Skeletal muscle tissue (tissue), 3 donors: ENCODE measurements at regions not wholly inside any gene's neighbourhood (a gene's known extent, or its start where the extent isn't known, plus 50 kb on each side); places are given as distances from the start of the nearest gene placed in this dataset.
A peak's percentile ranks its signal among the peaks of the same experiment; 100 is the strongest.

ENCODE experiments used
- H3K27ac ChIP-seq: one replicate; pipeline ENCODE4 v1.7.0; 2013; ENCODE audit warnings: mild to moderate bottlenecking, low read depth, low read length, inconsistent platforms
- H3K27me3 ChIP-seq, 3 donors: one replicate each; pipeline ENCODE4 v1.7.0; 2013; ENCODE audit warnings: low read length in 3 of 3; ENCODE audit not compliant: control insufficient read depth in 3 of 3, insufficient read depth in 3 of 3
- H3K36me3 ChIP-seq, 3 donors: one replicate each; pipeline ENCODE4 v1.7.0; 2013; ENCODE audit warnings: low read length in 3 of 3; ENCODE audit not compliant: control insufficient read depth in 3 of 3, insufficient read depth in 3 of 3
- H3K4me1 ChIP-seq, 3 donors: one replicate each; pipeline ENCODE4 v1.7.0; 2013; ENCODE audit warnings: low read length in 3 of 3, mild to moderate bottlenecking in 3 of 3; ENCODE audit not compliant: control insufficient read depth in 3 of 3, insufficient read depth in 3 of 3
- H3K4me3 ChIP-seq, 3 donors: one replicate each; pipeline ENCODE4 v1.7.0; 2013; ENCODE audit warnings: low read length in 3 of 3
- H3K9ac ChIP-seq, 3 donors: one replicate each; pipeline ENCODE4 v1.7.0; 2013; ENCODE audit warnings: low read length in 3 of 3, mild to moderate bottlenecking in 3 of 3, moderate library complexity in 2 of 3, low read depth in 1 of 3
- H3K9me3 ChIP-seq, 3 donors: one replicate each; pipeline ENCODE4 v1.7.0; 2013; ENCODE audit warnings: low read length in 3 of 3; ENCODE audit not compliant: control insufficient read depth in 3 of 3
- donor health status: Osteomylitis.

GRCh38 chr16:51388516-51388951, 237.5 kb upstream of the SALL1 start:
- H3K4me3 ChIP-seq, result no peak overlapping the region
- H3K9me3 ChIP-seq, result peaks cover 0 to 7% (median 3%) of the 10 kb centered on the region in 3 donors
- H3K4me1 ChIP-seq, result peaks cover 0 to 3% (median 0%) of the 10 kb centered on the region in 3 donors
- no peak overlapping the region for H3K27ac ChIP-seq
- H3K36me3 ChIP-seq, result no peaks in the 10 kb centered on the region
- H3K27me3 ChIP-seq, result no peaks in the 10 kb centered on the region
- no peak overlapping the region for H3K9ac ChIP-seq

- peaks cover 0 to 5% (median 0%) of the 10 kb centered on the region in 3 donors for H3K9me3 ChIP-seq
- H3K27ac ChIP-seq, result no peak overlapping the region
- H3K36me3 ChIP-seq, result no peaks in the 10 kb centered on the region
- H3K4me1 ChIP-seq, result no peaks in the 10 kb centered on the region
- no peak overlapping the region for H3K9ac ChIP-seq
- H3K4me3 ChIP-seq, result no peak overlapping the region
- no peaks in the 10 kb centered on the region for H3K27me3 ChIP-seq
Observed at GRCh38 chr16:51383909-51384308, 232.8 kb upstream of the SALL1 start.

- Histone ChIP-seq H3K36me3 (no peaks in the 10 kb centered on the region), H3K9ac (no peak overlapping the region), H3K4me1 (no peaks in the 10 kb centered on the region), H3K27me3 (no peaks in the 10 kb centered on the region), H3K9me3 (peaks cover 0 to 4% (median 0%) of the 10 kb centered on the region in 3 donors), H3K4me3 (no peak overlapping the region), H3K27ac (no peak overlapping the region)
Observed at GRCh38 chr16:51382940-51383339, 231.9 kb upstream of the SALL1 start.

- Histone ChIP-seq H3K9me3 (peaks cover 0 to 4% (median 0%) of the 10 kb centered on the region in 3 donors), H3K4me3 (no peak overlapping the region), H3K27ac (no peak overlapping the region), H3K27me3 (no peaks in the 10 kb centered on the region), H3K4me1 (no peaks in the 10 kb centered on the region), H3K36me3 (no peaks in the 10 kb centered on the region), H3K9ac (no peak overlapping the region)
Observed at GRCh38 chr16:51382211-51382610, 231.1 kb upstream of the SALL1 start.

- no peak overlapping the region for H3K4me3 ChIP-seq
- no peaks in the 10 kb centered on the region for H3K27me3 ChIP-seq
- H3K36me3 ChIP-seq, result no peaks in the 10 kb centered on the region
- H3K4me1 ChIP-seq, result no peaks in the 10 kb centered on the region
- no peak overlapping the region for H3K27ac ChIP-seq
- H3K9me3 ChIP-seq, result no peaks in the 10 kb centered on the region
- H3K9ac ChIP-seq, result no peak overlapping the region
Observed at GRCh38 chr16:51376080-51376479, 225.0 kb upstream of the SALL1 start.

- H3K27ac ChIP-seq, result no peak overlapping the region
Observed at GRCh38 chr16:51374790-51375189, 223.7 kb upstream of the SALL1 start.

GRCh38 chr16:51374346-51374745, 223.3 kb upstream of the SALL1 start:
- Histone ChIP-seq H3K36me3 (no peaks in the 10 kb centered on the region), H3K4me3 (no peak overlapping the region), H3K27ac (no peak overlapping the region), H3K9me3 (no peaks in the 10 kb centered on the region), H3K9ac (no peak overlapping the region), H3K27me3 (no peaks in the 10 kb centered on the region), H3K4me1 (no peaks in the 10 kb centered on the region)

More at GRCh38 chr16:51374790-51375189, 223.7 kb upstream of the SALL1 start:
- Histone ChIP-seq H3K4me3 (no peak overlapping the region), H3K27me3 (no peaks in the 10 kb centered on the region), H3K4me1 (no peaks in the 10 kb centered on the region), H3K36me3 (no peaks in the 10 kb centered on the region), H3K9me3 (no peaks in the 10 kb centered on the region), H3K9ac (no peak overlapping the region)

- Histone ChIP-seq H3K9me3 (no peaks in the 10 kb centered on the region), H3K27ac (no peak overlapping the region), H3K36me3 (no peaks in the 10 kb centered on the region), H3K4me3 (no peak overlapping the region), H3K9ac (no peak overlapping the region), H3K4me1 (no peaks in the 10 kb centered on the region), H3K27me3 (no peaks in the 10 kb centered on the region)
Observed at GRCh38 chr16:51365715-51366114, 214.6 kb upstream of the SALL1 start.

- Histone ChIP-seq H3K4me1 (peaks cover 0 to 2% (median 0%) of the 10 kb centered on the region in 3 donors), H3K27me3 (no peaks in the 10 kb centered on the region), H3K9me3 (no peaks in the 10 kb centered on the region), H3K27ac (no peak overlapping the region), H3K4me3 (peak overlapping the region in 1 of 3 donors; percentile 7), H3K36me3 (no peaks in the 10 kb centered on the region), H3K9ac (no peak overlapping the region)
Observed at GRCh38 chr16:51359141-51359955, 208.3 kb upstream of the SALL1 start.

GRCh38 chr16:51357839-51358238, 206.8 kb upstream of the SALL1 start:
- no peak overlapping the region for H3K9ac ChIP-seq

More at GRCh38 chr16:51357839-51358238, 206.8 kb upstream of the SALL1 start:
- Histone ChIP-seq H3K27me3 (no peaks in the 10 kb centered on the region), H3K4me1 (peaks cover 0 to 2% (median 0%) of the 10 kb centered on the region in 3 donors), H3K4me3 (no peak overlapping the region), H3K9me3 (no peaks in the 10 kb centered on the region), H3K36me3 (no peaks in the 10 kb centered on the region), H3K27ac (no peak overlapping the region)
